ENCODE measurements at regions not wholly inside any gene's neighbourhood (a gene's known extent, or its start where the extent isn't known, plus 50 kb on each side); places are given as distances from the start of the nearest gene placed in this dataset.

- TF ChIP-seq YY1 (IDR thresholded peaks at IDR 0.05; ENCODE audit: low read depth, low read length): no peak
- TF ChIP-seq POLR2AphosphoS5 (IDR thresholded peaks at IDR 0.05; ENCODE audit: low read depth, low read length): no peak
- no peak for TF ChIP-seq EZH2 (IDR thresholded peaks at IDR 0.05; ENCODE audit: low read depth, low read length, severe bottlenecking)
- no peak for TF ChIP-seq BRCA1 (IDR thresholded peaks at IDR 0.05; ENCODE audit: low read depth, low read length)
- TF ChIP-seq POLR2A (IDR thresholded peaks at IDR 0.05; ENCODE audit: control extremely low read depth in 1 of 2, low read depth in 2 of 2, low read length in 2 of 2): no peak
- TF ChIP-seq HDAC6 (IDR thresholded peaks at IDR 0.05; ENCODE audit: low read depth, low read length): no peak
- no peak for TF ChIP-seq SIX5 (IDR thresholded peaks at IDR 0.05; ENCODE audit: low read depth, low read length)
- TF ChIP-seq SP1 (IDR thresholded peaks at IDR 0.05; ENCODE audit: low read depth, low read length): no peak
- no peak for TF ChIP-seq RAD21 (IDR thresholded peaks at IDR 0.05 in 1 of 2, conservative IDR thresholded peaks at IDR 0.05 in 1 of 2; ENCODE audit: low read depth in 2 of 2, low read length in 2 of 2)
- TF ChIP-seq USF2 (IDR thresholded peaks at IDR 0.05; ENCODE audit: low read length): no peak
Observed at GRCh38 chr5:174583071-174583470, 141.3 kb upstream of the MSX2 start.
